Stomach (tissue), 8 donors: ENCODE measurements at regions not wholly inside any gene's neighbourhood (a gene's known extent, or its start where the extent isn't known, plus 50 kb on each side); places are given as distances from the start of the nearest gene placed in this dataset.

ENCODE experiments used
- DNase-seq, 2 donors: peaks; one replicate each; pipeline versions ENCODE4 v3.0.0 to v3.0.0-alpha.2; 2013 to 2019
- H3K27ac ChIP-seq, 5 donors: fragments of 200-600 bp in 4 of 5; sonication (generic) in 4 of 5; one replicate each; pipeline ENCODE4 v1.5.1; 2013 to 2019; ENCODE audit warnings: mild to moderate bottlenecking in 1 of 5, moderate library complexity in 1 of 5
- H3K27me3 ChIP-seq, 3 donors: fragments of 200-600 bp; sonication (generic); one replicate each; pipeline ENCODE4 v1.5.1; 2017 to 2019; ENCODE audit warnings: mixed run types in 1 of 3
- H3K36me3 ChIP-seq, 4 donors: fragments of 200-600 bp; sonication (generic); 1 replicate in 3 of 4; 2 replicates in 1 of 4; pipeline ENCODE4 v1.5.1; 2016 to 2019
- H3K4me1 ChIP-seq, 4 donors: fragments of 200-600 bp; sonication (generic); one replicate each; pipeline ENCODE4 v1.5.1; 2016 to 2019
- H3K4me3 ChIP-seq, 4 donors: fragments of 200-600 bp; sonication (generic) in 3 of 4; one replicate each; pipeline ENCODE4 v1.5.1; 2016 to 2019; ENCODE audit warnings: mild to moderate bottlenecking in 1 of 4
- H3K9me3 ChIP-seq, 4 donors: fragments of 200-600 bp; sonication (generic); one replicate each; pipeline ENCODE4 v1.5.1; 2016 to 2019
- EP300 ChIP-seq: sonication (generic); formaldehyde crosslinking; IDR thresholded peaks from one replicate; pipeline ENCODE4 v1.6.1; 2017; ENCODE audit warnings: antibody characterized with exemption
- POLR2A ChIP-seq, 4 donors: fragments of 450-650 bp; IDR thresholded peaks; one replicate each; pipeline ENCODE4 v1.6.1; 2016; ENCODE audit warnings: antibody characterized with exemption in 4 of 4, control low read depth in 2 of 4, mild to moderate bottlenecking in 1 of 4, moderate library complexity in 1 of 4
- POLR2AphosphoS5 ChIP-seq, 3 donors: sonication (generic); formaldehyde crosslinking; IDR thresholded peaks; one replicate each; pipeline ENCODE4 v1.6.1; 2016; ENCODE audit warnings: antibody characterized with exemption in 3 of 3
- WGBS, 5 donors: extraction: QIAGEN DNeasy Blood & Tissue Kit in 3 of 5; methylation state at CpG; one replicate each; pipeline versions ENCODE4 v1.1.5 to v1.1.7; 2013 to 2018; 5-methylcytosine and 5-hydroxymethylcytosine counted together
- intact Hi-C: fragments of 100-400 bp; cut with DNase I; formaldehyde crosslinking; loops from one replicate; pipeline ENCODE4 v1.15.1; 2023; ENCODE audit warnings: low total_unique reads
- TF ChIP-seq, protein P1 (sequence below), 7 experiments: fragments of 450-650 bp in 4 of 7; fragments of 200-600 bp in 3 of 7; sonication (generic) in 3 of 7; IDR thresholded peaks; one replicate each; pipeline ENCODE4 v1.5.1; 2016 to 2019; ENCODE audit warnings: antibody characterized with exemption in 7 of 7, control low read depth in 2 of 7, mild to moderate bottlenecking in 1 of 7
- donor health status: healthy with polysubstance abuse.
- donor health status: Bipolar disorder and iron deficiency.
- donor health status: healthy.

DNA sequence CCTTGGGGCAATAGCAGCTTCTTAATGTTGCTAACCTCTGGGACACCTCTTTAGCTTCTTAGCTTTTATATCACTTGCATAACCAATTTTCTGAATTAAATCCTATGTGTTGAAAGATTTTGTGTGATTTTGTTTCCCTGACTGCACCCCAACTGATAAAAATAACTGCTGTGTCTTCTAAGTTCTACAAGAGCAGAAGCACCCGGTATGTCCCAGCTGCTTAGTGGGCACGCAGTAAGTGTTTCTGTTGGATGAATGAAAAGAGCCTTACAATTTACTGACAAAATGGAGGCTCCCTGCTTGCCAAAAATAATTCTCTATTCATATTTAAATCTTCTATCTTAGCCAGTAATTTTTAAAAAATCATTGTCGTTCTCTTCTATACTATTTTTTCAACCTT is 53.1 kb upstream of the GALNT5 start:
- no peak for DNase-seq
- intact Hi-C loops = no loop called here

DNA sequence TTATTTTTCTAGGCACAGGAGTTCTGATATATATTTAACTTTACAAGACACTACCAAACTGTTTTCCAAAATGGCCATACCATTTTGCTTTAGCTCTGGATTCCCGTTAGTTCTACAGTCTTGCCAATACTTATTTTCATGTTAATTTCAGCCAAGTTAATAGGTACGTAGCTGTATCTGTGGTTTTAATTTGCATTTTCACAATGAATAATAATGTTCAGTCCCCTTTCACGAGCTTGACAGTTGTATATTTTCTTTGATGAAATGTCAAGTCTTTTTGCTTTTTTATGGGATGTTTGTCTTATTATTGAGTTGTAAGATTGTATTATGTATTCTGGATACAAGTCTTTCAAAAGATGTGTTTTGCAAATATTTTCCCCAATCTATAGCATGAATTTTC is 50.6 kb upstream of the GALNT5 start:
- intact Hi-C loops = no loop called here
- H3K27ac ChIP-seq = no peak overlapping the region
- 63 to 75% (median 68%) methylated on average over 3 of the region's 3 CpGs for WGBS, 5 donors
- H3K36me3 ChIP-seq = no peaks in the 10 kb centered on the region
- no peaks in the 10 kb centered on the region for H3K27me3 ChIP-seq
- no peaks in the 10 kb centered on the region for H3K4me1 ChIP-seq
- TF ChIP-seq EP300 = no peak
- TF ChIP-seq, protein P1, sequence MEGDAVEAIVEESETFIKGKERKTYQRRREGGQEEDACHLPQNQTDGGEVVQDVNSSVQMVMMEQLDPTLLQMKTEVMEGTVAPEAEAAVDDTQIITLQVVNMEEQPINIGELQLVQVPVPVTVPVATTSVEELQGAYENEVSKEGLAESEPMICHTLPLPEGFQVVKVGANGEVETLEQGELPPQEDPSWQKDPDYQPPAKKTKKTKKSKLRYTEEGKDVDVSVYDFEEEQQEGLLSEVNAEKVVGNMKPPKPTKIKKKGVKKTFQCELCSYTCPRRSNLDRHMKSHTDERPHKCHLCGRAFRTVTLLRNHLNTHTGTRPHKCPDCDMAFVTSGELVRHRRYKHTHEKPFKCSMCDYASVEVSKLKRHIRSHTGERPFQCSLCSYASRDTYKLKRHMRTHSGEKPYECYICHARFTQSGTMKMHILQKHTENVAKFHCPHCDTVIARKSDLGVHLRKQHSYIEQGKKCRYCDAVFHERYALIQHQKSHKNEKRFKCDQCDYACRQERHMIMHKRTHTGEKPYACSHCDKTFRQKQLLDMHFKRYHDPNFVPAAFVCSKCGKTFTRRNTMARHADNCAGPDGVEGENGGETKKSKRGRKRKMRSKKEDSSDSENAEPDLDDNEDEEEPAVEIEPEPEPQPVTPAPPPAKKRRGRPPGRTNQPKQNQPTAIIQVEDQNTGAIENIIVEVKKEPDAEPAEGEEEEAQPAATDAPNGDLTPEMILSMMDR (IDR thresholded peaks at IDR 0.05) = no peak
- TF ChIP-seq POLR2AphosphoS5 (IDR thresholded peaks at IDR 0.05) = no peak
- no peak for TF ChIP-seq POLR2A (IDR thresholded peaks at IDR 0.05)
- no peak overlapping the region for H3K4me3 ChIP-seq
- no peak for DNase-seq
- no peaks in the 10 kb centered on the region for H3K9me3 ChIP-seq

More for the DNA sequence above, 53.1 kb upstream of the GALNT5 start:
- no peak for TF ChIP-seq EP300
- no peak for TF ChIP-seq POLR2A (IDR thresholded peaks at IDR 0.05)
- TF ChIP-seq, protein P1 (IDR thresholded peaks at IDR 0.05) = no peak
- no peak for TF ChIP-seq POLR2AphosphoS5 (IDR thresholded peaks at IDR 0.05)
- H3K4me3 ChIP-seq = no peak overlapping the region
- H3K36me3 ChIP-seq = no peaks in the 10 kb centered on the region
- H3K9me3 ChIP-seq = no peaks in the 10 kb centered on the region
- no peak overlapping the region for H3K27ac ChIP-seq
- H3K4me1 ChIP-seq = no peaks in the 10 kb centered on the region
- 88 to 95% (median 94%) methylated on average over 3 of the region's 3 CpGs for WGBS, 5 donors
- H3K27me3 ChIP-seq = no peaks in the 10 kb centered on the region
